ENCODE measurements at regions not wholly inside any gene's neighbourhood (a gene's known extent, or its start where the extent isn't known, plus 50 kb on each side); places are given as distances from the start of the nearest gene placed in this dataset.

DNA sequence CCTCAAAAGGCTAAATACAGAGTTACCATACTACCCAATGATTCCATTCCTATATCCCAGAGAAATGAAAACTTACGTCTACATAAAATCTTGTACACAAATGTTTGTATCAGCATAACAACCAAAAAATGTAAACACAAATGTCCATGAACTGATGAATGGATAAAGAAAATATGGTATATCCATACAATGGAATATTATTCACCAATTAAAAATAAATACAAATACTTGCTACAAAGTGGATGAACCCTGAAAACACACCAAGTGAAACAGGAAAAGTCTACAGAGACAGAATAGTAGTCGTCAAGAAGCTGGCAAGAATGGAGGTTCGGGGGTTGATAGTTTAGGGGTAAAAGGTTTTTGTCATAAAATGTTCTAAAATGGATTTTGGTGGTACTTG lies 54.0 kb upstream of the ANKRD28 start:
- TF ChIP-seq, protein P1, sequence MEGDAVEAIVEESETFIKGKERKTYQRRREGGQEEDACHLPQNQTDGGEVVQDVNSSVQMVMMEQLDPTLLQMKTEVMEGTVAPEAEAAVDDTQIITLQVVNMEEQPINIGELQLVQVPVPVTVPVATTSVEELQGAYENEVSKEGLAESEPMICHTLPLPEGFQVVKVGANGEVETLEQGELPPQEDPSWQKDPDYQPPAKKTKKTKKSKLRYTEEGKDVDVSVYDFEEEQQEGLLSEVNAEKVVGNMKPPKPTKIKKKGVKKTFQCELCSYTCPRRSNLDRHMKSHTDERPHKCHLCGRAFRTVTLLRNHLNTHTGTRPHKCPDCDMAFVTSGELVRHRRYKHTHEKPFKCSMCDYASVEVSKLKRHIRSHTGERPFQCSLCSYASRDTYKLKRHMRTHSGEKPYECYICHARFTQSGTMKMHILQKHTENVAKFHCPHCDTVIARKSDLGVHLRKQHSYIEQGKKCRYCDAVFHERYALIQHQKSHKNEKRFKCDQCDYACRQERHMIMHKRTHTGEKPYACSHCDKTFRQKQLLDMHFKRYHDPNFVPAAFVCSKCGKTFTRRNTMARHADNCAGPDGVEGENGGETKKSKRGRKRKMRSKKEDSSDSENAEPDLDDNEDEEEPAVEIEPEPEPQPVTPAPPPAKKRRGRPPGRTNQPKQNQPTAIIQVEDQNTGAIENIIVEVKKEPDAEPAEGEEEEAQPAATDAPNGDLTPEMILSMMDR (IDR thresholded peaks at IDR 0.05; ENCODE audit: borderline replicate concordance, insufficient read depth, low read depth, low read length), result no peak
- H3K4me3 ChIP-seq (ENCODE audit: low read depth, low read length), result no peak overlapping the region

- H3K4me3 ChIP-seq (ENCODE audit: low read depth, low read length), result peak overlapping the region; percentile 92
- TF ChIP-seq, protein P1 (IDR thresholded peaks at IDR 0.05; ENCODE audit: borderline replicate concordance, insufficient read depth, low read depth, low read length), result 0 out of 2 replicates have a peak, but pooled peaks have one; percentile 24
Observed at GRCh38 chr3:15858547-15859506, 61.0 kb upstream of the ANKRD28 start.

GRCh38 chr3:15859507-15860013 lies 61.8 kb upstream of the ANKRD28 start:
- H3K4me3 ChIP-seq (ENCODE audit: low read depth, low read length), result peak overlapping the region; percentile 92
- TF ChIP-seq, protein P1 (IDR thresholded peaks at IDR 0.05; ENCODE audit: borderline replicate concordance, insufficient read depth, low read depth, low read length), result no peak

DNA sequence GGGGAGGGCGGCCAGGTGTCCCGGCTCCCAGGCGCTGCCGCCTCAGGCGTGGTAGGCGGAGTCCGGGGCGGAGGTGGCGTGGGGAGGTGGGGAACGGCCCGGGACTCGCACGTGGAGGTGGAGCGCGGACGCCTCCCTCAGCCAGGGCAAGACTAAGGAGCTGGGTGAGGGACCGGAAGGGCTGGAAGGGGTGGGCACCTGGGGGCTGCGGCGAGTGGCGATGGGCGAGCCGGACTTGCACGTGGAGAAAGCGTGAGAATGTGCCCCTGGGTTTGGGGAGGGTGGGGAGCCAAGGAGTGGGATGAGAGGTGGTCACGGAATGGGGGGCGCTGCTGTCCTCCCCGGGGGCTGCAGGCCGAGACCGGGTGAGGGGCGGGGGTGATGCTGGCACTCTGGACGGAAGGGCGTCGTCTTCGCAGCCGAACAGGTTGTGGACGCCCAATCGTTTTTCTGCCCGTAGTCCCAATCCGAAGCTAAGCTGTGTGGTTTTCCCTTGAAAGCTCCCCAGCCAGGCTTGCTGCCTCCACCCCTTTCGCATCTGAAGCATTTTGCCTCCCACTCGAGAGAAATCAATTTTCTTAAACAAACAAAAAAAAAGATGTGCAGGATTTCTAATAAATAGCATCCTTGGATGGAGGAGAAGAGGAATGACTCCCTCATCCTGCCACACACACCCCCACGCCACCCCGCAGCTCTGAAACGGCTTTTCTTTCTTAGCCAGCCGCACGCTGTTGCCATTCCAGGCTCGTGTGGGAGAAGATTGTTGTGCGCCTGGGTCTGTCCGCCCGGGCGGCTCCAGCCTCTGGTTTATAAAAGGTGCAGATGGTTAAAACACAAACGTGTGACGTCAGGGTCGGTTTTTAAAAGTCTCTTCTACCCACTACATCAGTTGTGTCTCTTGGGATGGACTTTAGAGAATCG lies 62.5 kb upstream of the ANKRD28 start:
- peak overlapping the region; percentile 92 for H3K4me3 ChIP-seq (ENCODE audit: low read depth, low read length)
- TF ChIP-seq, protein P1 (IDR thresholded peaks at IDR 0.05; ENCODE audit: borderline replicate concordance, insufficient read depth, low read depth, low read length), result no peak

- no peak overlapping the region for H3K4me3 ChIP-seq (ENCODE audit: low read depth, low read length)
Observed at GRCh38 chr3:15861163-15861562, 63.4 kb upstream of the ANKRD28 start.

DNA sequence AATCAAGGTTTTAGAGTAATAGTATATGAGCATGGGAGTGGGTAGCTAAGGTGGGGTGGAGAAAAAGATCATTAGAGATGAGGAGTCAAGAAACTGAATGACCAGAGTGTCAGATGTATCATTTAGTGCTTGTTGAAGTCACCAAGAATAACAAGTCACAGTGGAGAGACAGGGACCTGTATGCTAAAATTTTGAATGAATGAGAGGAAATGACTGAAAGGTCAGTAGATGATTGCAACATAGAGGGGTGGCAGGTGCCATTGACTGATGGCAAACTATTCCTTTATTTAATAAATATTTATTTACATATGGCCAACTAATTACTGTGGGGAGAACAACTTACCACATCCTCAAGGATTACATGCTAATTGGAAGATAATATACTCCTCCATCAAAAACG lies 75.0 kb upstream of the ANKRD28 start:
- TF ChIP-seq, protein P1 (IDR thresholded peaks at IDR 0.05; ENCODE audit: borderline replicate concordance, insufficient read depth, low read depth, low read length), result no peak
- H3K4me3 ChIP-seq (ENCODE audit: low read depth, low read length), result no peak overlapping the region

More at GRCh38 chr3:15861163-15861562, 63.4 kb upstream of the ANKRD28 start:
- TF ChIP-seq, protein P1 (IDR thresholded peaks at IDR 0.05; ENCODE audit: borderline replicate concordance, insufficient read depth, low read depth, low read length), result no peak
